Loucy (cell line): ENCODE measurements at regions not wholly inside any gene's neighbourhood (a gene's known extent, or its start where the extent isn't known, plus 50 kb on each side); places are given as distances from the start of the nearest gene placed in this dataset.

Experiments
- H2AFZ ChIP-seq: fragments of 200-600 bp; sonication (generic); 2 replicates; pipeline ENCODE4 v1.6.0; 2016; ENCODE audit warnings: antibody characterized with exemption, mild to moderate bottlenecking, low read length, moderate library complexity
- H3F3A ChIP-seq: fragments of 200-600 bp; 2 replicates; pipeline ENCODE4 v1.6.0; 2016; ENCODE audit warnings: antibody characterized with exemption, low read depth, mild to moderate bottlenecking
- H3K27me3 ChIP-seq: fragments of 200-600 bp; sonication (generic); 2 replicates; pipeline ENCODE4 v1.6.1; 2014; ENCODE audit warnings: low read length, mild to moderate bottlenecking; ENCODE audit not compliant: insufficient read depth, poor library complexity, severe bottlenecking
- H3K36me3 ChIP-seq: fragments of 200-600 bp; sonication (generic); 2 replicates; pipeline ENCODE4 v1.6.1; 2016; ENCODE audit warnings: low read length; ENCODE audit not compliant: insufficient read depth
- H3K4me1 ChIP-seq: fragments of 200-600 bp; sonication (generic); 2 replicates; pipeline ENCODE4 v1.5.1; 2014; ENCODE audit warnings: low read length, mild to moderate bottlenecking; ENCODE audit not compliant: insufficient read depth, poor library complexity, severe bottlenecking
- H3K4me2 ChIP-seq: fragments of 200-600 bp; sonication (generic); 2 replicates; pipeline ENCODE4 v1.6.0; 2014; ENCODE audit warnings: antibody characterized with exemption, low read length, low read depth, mild to moderate bottlenecking; ENCODE audit not compliant: poor library complexity, severe bottlenecking
- H3K4me3 ChIP-seq: fragments of 200-600 bp; sonication (generic); 2 replicates; pipeline ENCODE4 v1.5.1; 2014; ENCODE audit warnings: low read length, mild to moderate bottlenecking, mixed read lengths; ENCODE audit not compliant: poor library complexity, severe bottlenecking
- H3K79me2 ChIP-seq: fragments of 200-600 bp; sonication (generic); 2 replicates; pipeline ENCODE4 v1.6.1; 2014; ENCODE audit warnings: low read length; ENCODE audit not compliant: insufficient read depth
- H3K9ac ChIP-seq: fragments of 200-600 bp; sonication (generic); 2 replicates; pipeline ENCODE4 v1.6.0; 2014; ENCODE audit warnings: mild to moderate bottlenecking, low read depth, low read length, moderate library complexity; ENCODE audit not compliant: poor library complexity, severe bottlenecking
- H3K9me2 ChIP-seq: fragments of 200-600 bp; sonication (generic); replicated peaks from 2 replicates; pipeline ENCODE4 v1.6.1; 2016; ENCODE audit warnings: low read depth, low read length, mixed read lengths
- H3K9me3 ChIP-seq: fragments of 200-600 bp; sonication (generic); 2 replicates; pipeline ENCODE4 v1.6.1; 2014; ENCODE audit warnings: mild to moderate bottlenecking, antibody characterized with exemption, low read length, low read depth; ENCODE audit not compliant: insufficient read depth
- H4K20me1 ChIP-seq: fragments of 200-600 bp; sonication (generic); 2 replicates; pipeline ENCODE4 v1.6.0; 2014; ENCODE audit warnings: antibody characterized with exemption, low read length, mild to moderate bottlenecking; ENCODE audit not compliant: insufficient read depth, poor library complexity, severe bottlenecking
- EZH2phosphoT487 ChIP-seq: fragments of 200-600 bp; IDR thresholded peaks from 2 replicates; pipeline ENCODE4 v1.6.1; 2018; ENCODE audit warnings: antibody characterized with exemption, mild to moderate bottlenecking, moderate library complexity, borderline replicate concordance
- TF ChIP-seq, protein P1 (sequence below): fragments of 200-600 bp; sonication (generic); conservative IDR thresholded peaks from 2 replicates; pipeline ENCODE4 v1.5.1; 2014; ENCODE audit warnings: mild to moderate bottlenecking, antibody characterized with exemption, low read length

DNA sequence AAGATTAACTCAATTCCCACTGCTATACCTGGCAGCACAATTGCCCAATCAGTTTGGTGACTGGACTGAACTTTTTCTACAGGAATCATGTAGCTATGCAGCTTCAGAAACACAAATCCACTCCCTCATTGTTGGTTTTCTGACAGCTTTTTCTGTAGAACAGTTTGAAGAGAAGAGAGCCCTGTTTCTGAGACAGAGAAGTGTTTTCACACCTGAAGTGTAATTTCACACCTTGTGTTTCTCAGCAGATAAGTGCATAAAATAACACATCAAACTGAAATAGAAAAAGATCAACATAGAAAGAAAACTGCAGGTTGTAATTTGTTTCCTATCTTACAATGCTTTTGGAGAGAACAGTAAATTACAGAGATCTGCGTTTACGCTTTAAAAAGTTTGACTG lies 335.6 kb downstream of the SNAPC1 start:
- Histone ChIP-seq H3K9ac (no peak overlapping the region), H3K79me2 (no peaks in the 10 kb centered on the region), H3K4me3 (no peak overlapping the region), H2AFZ (no peak overlapping the region), H3K4me1 (no peaks in the 10 kb centered on the region), H3K27me3 (no peaks in the 10 kb centered on the region), H3K9me3 (no peaks in the 10 kb centered on the region), H3K9me2 (no peaks in the 10 kb centered on the region), H3F3A (no peaks in the 10 kb centered on the region), H3K4me2 (no peak overlapping the region), H4K20me1 (no peaks in the 10 kb centered on the region), H3K36me3 (no peaks in the 10 kb centered on the region)
- TF ChIP-seq, protein P1, sequence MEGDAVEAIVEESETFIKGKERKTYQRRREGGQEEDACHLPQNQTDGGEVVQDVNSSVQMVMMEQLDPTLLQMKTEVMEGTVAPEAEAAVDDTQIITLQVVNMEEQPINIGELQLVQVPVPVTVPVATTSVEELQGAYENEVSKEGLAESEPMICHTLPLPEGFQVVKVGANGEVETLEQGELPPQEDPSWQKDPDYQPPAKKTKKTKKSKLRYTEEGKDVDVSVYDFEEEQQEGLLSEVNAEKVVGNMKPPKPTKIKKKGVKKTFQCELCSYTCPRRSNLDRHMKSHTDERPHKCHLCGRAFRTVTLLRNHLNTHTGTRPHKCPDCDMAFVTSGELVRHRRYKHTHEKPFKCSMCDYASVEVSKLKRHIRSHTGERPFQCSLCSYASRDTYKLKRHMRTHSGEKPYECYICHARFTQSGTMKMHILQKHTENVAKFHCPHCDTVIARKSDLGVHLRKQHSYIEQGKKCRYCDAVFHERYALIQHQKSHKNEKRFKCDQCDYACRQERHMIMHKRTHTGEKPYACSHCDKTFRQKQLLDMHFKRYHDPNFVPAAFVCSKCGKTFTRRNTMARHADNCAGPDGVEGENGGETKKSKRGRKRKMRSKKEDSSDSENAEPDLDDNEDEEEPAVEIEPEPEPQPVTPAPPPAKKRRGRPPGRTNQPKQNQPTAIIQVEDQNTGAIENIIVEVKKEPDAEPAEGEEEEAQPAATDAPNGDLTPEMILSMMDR: no peak
- no peak for TF ChIP-seq EZH2phosphoT487

DNA sequence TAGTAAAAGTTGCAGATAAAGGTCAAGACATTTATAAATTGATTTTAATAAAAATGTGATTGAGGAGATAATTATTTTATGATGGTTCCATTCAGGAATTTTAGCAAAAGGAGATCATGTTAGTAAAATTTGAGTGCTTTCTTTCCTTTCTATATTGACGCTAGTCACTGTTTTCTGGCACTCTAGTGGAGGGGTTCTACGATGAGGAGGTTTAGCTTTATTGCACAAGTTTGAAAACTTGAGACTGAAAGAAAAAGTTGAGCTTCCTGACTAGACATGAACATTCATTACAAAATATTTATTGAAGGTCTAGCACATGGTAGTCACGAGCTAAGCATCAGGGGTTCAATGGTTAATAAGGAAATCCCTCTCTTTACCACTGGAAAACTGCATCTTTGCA lies 336.1 kb downstream of the SNAPC1 start:
- Histone ChIP-seq H2AFZ (no peak overlapping the region), H4K20me1 (no peaks in the 10 kb centered on the region), H3K27me3 (no peaks in the 10 kb centered on the region), H3K9me2 (no peaks in the 10 kb centered on the region), H3F3A (no peaks in the 10 kb centered on the region), H3K9ac (no peak overlapping the region), H3K9me3 (no peaks in the 10 kb centered on the region), H3K4me1 (no peaks in the 10 kb centered on the region), H3K4me3 (no peak overlapping the region), H3K36me3 (no peaks in the 10 kb centered on the region), H3K4me2 (no peak overlapping the region), H3K79me2 (no peaks in the 10 kb centered on the region)
- TF ChIP-seq EZH2phosphoT487: no peak
- TF ChIP-seq, protein P1: no peak

DNA sequence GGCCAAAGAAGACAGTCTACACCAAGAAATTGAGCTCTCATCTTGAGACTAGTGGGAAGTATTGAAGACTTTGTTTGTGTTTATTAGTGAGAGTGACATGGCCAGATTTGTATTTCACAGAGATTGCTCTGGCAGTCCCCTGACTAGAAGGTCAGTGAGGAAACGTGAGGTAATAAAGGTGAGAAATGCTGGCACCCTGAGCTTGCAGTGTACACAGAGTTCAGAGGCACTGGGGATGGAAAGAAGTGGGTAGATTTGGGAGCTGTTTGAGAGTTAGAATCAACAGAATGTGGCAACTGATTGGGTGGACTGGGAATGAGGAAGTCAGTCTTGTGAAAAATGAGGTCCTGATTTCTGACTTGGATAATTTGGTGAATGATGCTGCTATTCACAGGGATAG lies 336.9 kb downstream of the SNAPC1 start:
- Histone ChIP-seq H2AFZ (no peak overlapping the region), H3K36me3 (no peaks in the 10 kb centered on the region), H3K9ac (no peak overlapping the region), H3K4me1 (no peaks in the 10 kb centered on the region), H4K20me1 (no peaks in the 10 kb centered on the region), H3K4me2 (no peak overlapping the region), H3F3A (no peaks in the 10 kb centered on the region), H3K4me3 (no peak overlapping the region), H3K27me3 (no peaks in the 10 kb centered on the region), H3K9me3 (no peaks in the 10 kb centered on the region), H3K79me2 (no peaks in the 10 kb centered on the region), H3K9me2 (no peaks in the 10 kb centered on the region)
- TF ChIP-seq, protein P1: no peak
- TF ChIP-seq EZH2phosphoT487: no peak
